ENCODE measurements at regions not wholly inside any gene's neighbourhood (a gene's known extent, or its start where the extent isn't known, plus 50 kb on each side); places are given as distances from the start of the nearest gene placed in this dataset.
"Not testable (repeated sequence)": the region's sequence is repeated elsewhere in the genome, so short reads cannot be mapped to it uniquely, and the experiment has no call there.

GRCh38 chr6:66496659-66497058, 789.6 kb upstream of the EYS start:
- ATAC-seq (peak; percentile 65; the same call in 1 of the 2 replicates), DNase-seq (peak; percentile 51)
- Histone ChIP-seq H3K4me3 (ENCODE audit: low read length) (no peak overlapping the region), H2AFZ (ENCODE audit: low read length) (no peak overlapping the region), H3K27ac (ENCODE audit: low read length) (no peak overlapping the region), H3K4me1 (ENCODE audit: insufficient read depth, low read length) (no peaks in the 10 kb centered on the region), H3K9me2 (replicated peaks; ENCODE audit: low read length) (no peaks in the 10 kb centered on the region), H3K36me3 (ENCODE audit: low read depth, low read length) (no peaks in the 10 kb centered on the region), H3K27me3 (ENCODE audit: low read length) (no peaks in the 10 kb centered on the region), H3K9ac (ENCODE audit: low read length) (no peak overlapping the region), H3F3A (ENCODE audit: low read length, unreplicated experiment) (no peaks in the 10 kb centered on the region), H3K9me3 (ENCODE audit: low read length) (no peaks in the 10 kb centered on the region), H3K79me2 (ENCODE audit: low read length) (no peaks in the 10 kb centered on the region), H3K4me2 (ENCODE audit: low read length) (no peak overlapping the region), H4K20me1 (ENCODE audit: low read length) (no peaks in the 10 kb centered on the region)
- intact Hi-C loops (cut with micrococcal nuclease) = no loop called here
- TF ChIP-seq EZH2 (IDR thresholded peaks at IDR 0.05; ENCODE audit: low read length, unreplicated experiment) (no peak), CTCF (conservative IDR thresholded peaks at IDR 0.05; ENCODE audit: low read depth, low read length) (peak; percentile 63), EZH2phosphoT487 (IDR thresholded peaks at IDR 0.05; ENCODE audit: borderline replicate concordance, low read length) (no peak)
- BruUV-seq (replicated peaks) = no TSS peak
- CTCF ChIA-PET = no interaction called here
- POLR2A ChIA-PET (ENCODE audit: unreplicated experiment) = no interaction called here

DNA sequence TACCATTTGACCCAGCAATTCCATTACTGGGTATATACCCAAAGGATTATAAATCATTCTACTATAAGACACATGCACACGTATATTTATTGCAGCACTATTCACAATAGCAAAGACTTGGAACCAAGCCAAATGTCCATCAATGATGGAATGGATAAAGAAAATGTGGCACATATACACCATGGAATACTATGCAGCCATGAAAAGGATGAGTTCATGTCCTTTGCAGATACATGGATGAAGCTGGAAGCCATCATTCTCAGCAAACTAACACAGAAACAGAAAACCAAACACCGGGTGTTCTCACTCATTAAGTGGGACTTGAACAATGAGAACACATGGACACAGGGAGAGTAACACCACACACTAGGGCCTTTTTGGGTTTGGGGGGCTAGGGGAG, 787.6 kb upstream of the EYS start:
- H3K9me3 ChIP-seq (ENCODE audit: low read length); H3K27ac ChIP-seq (ENCODE audit: low read length); H3K79me2 ChIP-seq (ENCODE audit: low read length); H4K20me1 ChIP-seq (ENCODE audit: low read length); DNase-seq; BruUV-seq (replicated peaks); intact Hi-C loops (cut with micrococcal nuclease); H3F3A ChIP-seq (ENCODE audit: low read length, unreplicated experiment); CTCF ChIA-PET; H3K4me2 ChIP-seq (ENCODE audit: low read length); H3K36me3 ChIP-seq (ENCODE audit: low read depth, low read length); POLR2A ChIA-PET (ENCODE audit: unreplicated experiment); H2AFZ ChIP-seq (ENCODE audit: low read length); H3K9me2 ChIP-seq (replicated peaks; ENCODE audit: low read length); ATAC-seq; H3K27me3 ChIP-seq (ENCODE audit: low read length); H3K4me3 ChIP-seq (ENCODE audit: low read length); H3K9ac ChIP-seq (ENCODE audit: low read length); H3K4me1 ChIP-seq (ENCODE audit: insufficient read depth, low read length): not testable (repeated sequence)

GRCh38 chr6:66489269-66489987, 782.4 kb upstream of the EYS start:
- TF ChIP-seq EZH2phosphoT487 (IDR thresholded peaks at IDR 0.05; ENCODE audit: borderline replicate concordance, low read length) (no peak), CTCF (conservative IDR thresholded peaks at IDR 0.05; ENCODE audit: low read depth, low read length) (no peak), EZH2 (IDR thresholded peaks at IDR 0.05; ENCODE audit: low read length, unreplicated experiment) (no peak)

More at GRCh38 chr6:66489269-66489987, 782.4 kb upstream of the EYS start:
- no peak overlapping the region for H3K9ac ChIP-seq (ENCODE audit: low read length)
- POLR2A ChIA-PET (ENCODE audit: unreplicated experiment) = no interaction called here
- BruUV-seq (replicated peaks) = no TSS peak
- H3K9me2 ChIP-seq (replicated peaks; ENCODE audit: low read length) = no peaks in the 10 kb centered on the region
- H3K27ac ChIP-seq (ENCODE audit: low read length) = no peak overlapping the region
- no peak overlapping the region for H2AFZ ChIP-seq (ENCODE audit: low read length)
- no peaks in the 10 kb centered on the region for H4K20me1 ChIP-seq (ENCODE audit: low read length)
- intact Hi-C loops (cut with micrococcal nuclease) = no loop called here
- no peak overlapping the region for H3K4me3 ChIP-seq (ENCODE audit: low read length)
- H3K4me1 ChIP-seq (ENCODE audit: insufficient read depth, low read length) = no peaks in the 10 kb centered on the region
- H3K27me3 ChIP-seq (ENCODE audit: low read length) = no peaks in the 10 kb centered on the region
- no peak overlapping the region for H3K4me2 ChIP-seq (ENCODE audit: low read length)
- no peaks in the 10 kb centered on the region for H3K9me3 ChIP-seq (ENCODE audit: low read length)
- no peak for ATAC-seq
- no peaks in the 10 kb centered on the region for H3K36me3 ChIP-seq (ENCODE audit: low read depth, low read length)
- DNase-seq = no peak
- CTCF ChIA-PET = no interaction called here
- no peaks in the 10 kb centered on the region for H3F3A ChIP-seq (ENCODE audit: low read length, unreplicated experiment)
- no peaks in the 10 kb centered on the region for H3K79me2 ChIP-seq (ENCODE audit: low read length)
